H1 (cell line): ENCODE measurements at regions not wholly inside any gene's neighbourhood (a gene's known extent, or its start where the extent isn't known, plus 50 kb on each side); places are given as distances from the start of the nearest gene placed in this dataset.

Experiments used
- CTCF ChIA-PET: fragments of 300-600 bp; sonication (Branson Sonifier 250); formaldehyde crosslinking; loops from one replicate; lab custom pipeline; 2021; ENCODE audit not compliant: partially characterized antibody; lab: Charles Lee
- POLR2A ChIA-PET: fragments of 300-600 bp; sonication (Branson Sonifier 250); formaldehyde crosslinking; loops from one replicate; lab custom pipeline; 2021; ENCODE audit warnings: inconsistent platforms; ENCODE audit not compliant: partially characterized antibody; lab: Charles Lee
- DNase-seq, 2 experiments: peaks; one replicate each; pipeline versions ENCODE4 v3.0.0 to v3.0.0-alpha.2; 2010 to 2022; ENCODE audit warnings: low spot score in 2 of 2, low read depth in 1 of 2, mixed read lengths in 1 of 2
- FAIRE-seq: peaks from 2 replicates; lab custom pipeline; 2011; peaks lifted over from hg19 to GRCh38; lab: Jason Lieb, UNC
- H2AFZ ChIP-seq: 2 replicates; pipeline ENCODE4 v1.8.1; 2012; ENCODE audit warnings: low read length, inconsistent platforms
- H2AK5ac ChIP-seq: 2 replicates; pipeline ENCODE4 v1.6.1; 2013; ENCODE audit warnings: low read depth, low read length
- H2BK120ac ChIP-seq: replicated peaks from 2 replicates; pipeline ENCODE3; 2013; ENCODE audit warnings: low read depth, low read length, inconsistent platforms
- H2BK12ac ChIP-seq: 2 replicates; pipeline ENCODE4 v1.6.1; 2013; ENCODE audit warnings: low read depth, low read length
- H2BK15ac ChIP-seq: 2 replicates; pipeline ENCODE4 v1.6.1; 2013; ENCODE audit warnings: low read length
- H2BK20ac ChIP-seq: 2 replicates; pipeline ENCODE4 v1.6.1; 2013; ENCODE audit warnings: low read length
- H2BK5ac ChIP-seq: 2 replicates; pipeline ENCODE4 v1.6.1; 2013; ENCODE audit warnings: low read depth, low read length
- H3K14ac ChIP-seq: 2 replicates; pipeline ENCODE4 v1.6.1; 2013; ENCODE audit warnings: inconsistent platforms; ENCODE audit not compliant: insufficient read length
- H3K18ac ChIP-seq: 2 replicates; pipeline ENCODE4 v1.6.1; 2013; ENCODE audit warnings: low read length; ENCODE audit errors: extremely low read depth
- H3K23ac ChIP-seq: 2 replicates; pipeline ENCODE4 v1.6.1; 2013; ENCODE audit warnings: inconsistent platforms; ENCODE audit not compliant: insufficient read length
- H3K23me2 ChIP-seq: 2 replicates; pipeline ENCODE4 v1.6.1; 2013; ENCODE audit warnings: low read depth, low read length
- H3K27ac ChIP-seq: 2 replicates; pipeline ENCODE4 v1.6.1; 2011; ENCODE audit warnings: low read depth, low read length, inconsistent platforms
- H3K27me3 ChIP-seq, 4 experiments: replicated peaks in 1 of 4; 1 replicate in 1 of 4; 2 replicates in 3 of 4; pipeline versions ENCODE4 v1.6.1 to v1.8.1; 2011 to 2013; ENCODE audit warnings: low read length in 3 of 4, mild to moderate bottlenecking in 3 of 4, inconsistent platforms in 2 of 4, mixed read lengths in 2 of 4, moderate library complexity in 1 of 4; ENCODE audit not compliant: control insufficient read depth in 3 of 4, insufficient read depth in 3 of 4; ENCODE audit errors: extremely low read depth in 1 of 4
- H3K36me3 ChIP-seq, 4 experiments: 2 replicates each; pipeline versions ENCODE4 v1.6.1 to v1.8.1; 2011 to 2013; ENCODE audit warnings: mild to moderate bottlenecking in 4 of 4, low read length in 3 of 4, moderate library complexity in 2 of 4, control low read depth in 1 of 4, inconsistent platforms in 1 of 4; ENCODE audit not compliant: insufficient read depth in 4 of 4, control insufficient read depth in 2 of 4
- H3K4ac ChIP-seq: replicated peaks from 2 replicates; pipeline ENCODE3; 2013; ENCODE audit warnings: low read length, low read depth, mixed read lengths, inconsistent platforms; ENCODE audit not compliant: insufficient read length
- H3K4me1 ChIP-seq, 4 experiments: replicated peaks in 1 of 4; 1 replicate in 1 of 4; 2 replicates in 3 of 4; pipeline versions ENCODE4 v1.6.1 to v1.8.1; 2011 to 2013; ENCODE audit warnings: low read length in 3 of 4, inconsistent platforms in 2 of 4, mixed read lengths in 1 of 4; ENCODE audit not compliant: insufficient read depth in 4 of 4, control insufficient read depth in 3 of 4
- H3K4me2 ChIP-seq, 2 experiments: 2 replicates each; pipeline versions ENCODE4 v1.6.1 to v1.8.1; 2011 to 2013; ENCODE audit warnings: low read depth in 2 of 2, low read length in 2 of 2, control low read depth in 1 of 2, inconsistent platforms in 1 of 2, mild to moderate bottlenecking in 1 of 2; ENCODE audit not compliant: insufficient read depth in 1 of 2
- H3K4me3 ChIP-seq, 4 experiments: fragments of 200-600, 300-600 bp in 1 of 4; sonication (generic), shearing (Covaris generic), sonication (Bioruptor Twin) in 1 of 4; 2 replicates each; pipeline versions ENCODE4 v1.5.1 to v1.8.1; 2011 to 2016; ENCODE audit warnings: low read length in 4 of 4, low read depth in 3 of 4, control low read depth in 2 of 4, inconsistent platforms in 2 of 4, mild to moderate bottlenecking in 2 of 4, mixed read lengths in 1 of 4, moderate library complexity in 1 of 4; ENCODE audit not compliant: insufficient read depth in 2 of 4; ENCODE audit errors: extremely low read depth in 1 of 4
- H3K56ac ChIP-seq: replicated peaks from 2 replicates; pipeline ENCODE3; 2013; ENCODE audit warnings: low read depth, mild to moderate bottlenecking, mixed read lengths, low read length, inconsistent platforms; ENCODE audit not compliant: insufficient read length
- H3K79me1 ChIP-seq: 2 replicates; pipeline ENCODE4 v1.6.1; 2013; ENCODE audit warnings: low read depth, low read length, control low read depth
- H3K79me2 ChIP-seq, 2 experiments: 2 replicates each; pipeline versions ENCODE4 v1.6.1 to v1.8.1; 2012 to 2013; ENCODE audit warnings: low read length in 2 of 2, mild to moderate bottlenecking in 2 of 2, inconsistent platforms in 1 of 2; ENCODE audit not compliant: insufficient read depth in 2 of 2, control insufficient read depth in 1 of 2
- H3K9ac ChIP-seq, 4 experiments: replicated peaks in 1 of 4; 1 replicate in 1 of 4; 2 replicates in 3 of 4; pipeline versions ENCODE4 v1.6.1 to v1.8.1; 2011 to 2013; ENCODE audit warnings: low read depth in 3 of 4, low read length in 3 of 4, control low read depth in 2 of 4, mild to moderate bottlenecking in 2 of 4, moderate library complexity in 2 of 4, inconsistent platforms in 1 of 4; ENCODE audit errors: extremely low read depth in 1 of 4
- H3K9me3 ChIP-seq, 2 experiments: 2 replicates each; pipeline versions ENCODE4 v1.6.1 to v1.8.1; 2012 to 2013; ENCODE audit warnings: mild to moderate bottlenecking in 2 of 2, moderate library complexity in 2 of 2, control low read depth in 1 of 2, inconsistent platforms in 1 of 2, low read depth in 1 of 2, low read length in 1 of 2, mixed read lengths in 1 of 2; ENCODE audit not compliant: insufficient read depth in 2 of 2
- H4K20me1 ChIP-seq, 2 experiments: replicated peaks in 1 of 2; 2 replicates each; pipeline versions ENCODE3 to v1.8.1; 2011 to 2013; ENCODE audit warnings: inconsistent platforms in 2 of 2, low read length in 2 of 2, mild to moderate bottlenecking in 1 of 2; ENCODE audit not compliant: insufficient read depth in 2 of 2, control insufficient read depth in 1 of 2
- H4K5ac ChIP-seq: 2 replicates; pipeline ENCODE4 v1.6.1; 2013; ENCODE audit warnings: low read length, low read depth, mixed read lengths, inconsistent platforms; ENCODE audit not compliant: insufficient read length
- H4K8ac ChIP-seq: 2 replicates; pipeline ENCODE4 v1.8.0; 2013; ENCODE audit warnings: mild to moderate bottlenecking, moderate library complexity, low read length, inconsistent platforms; ENCODE audit not compliant: insufficient read depth; ENCODE audit errors: extremely low read depth
- H4K91ac ChIP-seq: replicated peaks from 2 replicates; pipeline ENCODE3; 2013; ENCODE audit warnings: low read length, mixed read lengths, inconsistent platforms; ENCODE audit not compliant: insufficient read length
- EP300 ChIP-seq, 2 experiments: IDR thresholded peaks; 1 replicate in 1 of 2; 2 replicates in 1 of 2; pipeline ENCODE4 v1.6.1; 2011 to 2012; ENCODE audit warnings: low read depth in 2 of 2, low read length in 2 of 2, mild to moderate bottlenecking in 2 of 2, borderline replicate concordance in 1 of 2, inconsistent platforms in 1 of 2, moderate library complexity in 1 of 2
- JUN ChIP-seq: IDR thresholded peaks from 2 replicates; pipeline ENCODE4 v1.6.1; 2011; ENCODE audit warnings: low read depth, mild to moderate bottlenecking, improper control_type of control experiment, low read length
- POLR2AphosphoS5 ChIP-seq: IDR thresholded peaks from 2 replicates; pipeline ENCODE4 v1.6.1; 2011; ENCODE audit warnings: low read depth, low read length
- SIX5 ChIP-seq: IDR thresholded peaks from 2 replicates; pipeline ENCODE4 v1.6.1; 2011; ENCODE audit warnings: mild to moderate bottlenecking, low read depth, low read length
- ZNF274 ChIP-seq: IDR thresholded peaks from 2 replicates; pipeline ENCODE4 v1.7.0; 2012; ENCODE audit warnings: low read length, borderline replicate concordance; ENCODE audit errors: extremely low read depth
- WGBS, 2 experiments: shearing (Covaris generic) in 1 of 2; methylation state at CpG; one replicate each; pipeline versions ENCODE4 v1.1.6 to v1.1.7; 2013 to 2015; ENCODE audit warnings: low lambda C conversion rate in 2 of 2, mixed read lengths in 2 of 2, inconsistent platforms in 1 of 2, low coverage in 1 of 2, missing lambda C conversion rate in 1 of 2; ENCODE audit not compliant: insufficient replicate concordance in 2 of 2, insufficient coverage in 1 of 2, insufficient read length in 1 of 2; ENCODE audit errors: extremely low coverage in 1 of 2, missing lambda C conversion rate in 1 of 2; 5-methylcytosine and 5-hydroxymethylcytosine counted together

GRCh38 chr4:128388352-128388630 lies 100.7 kb upstream of the PGRMC2 start:
- no peak overlapping the region for H2BK5ac ChIP-seq
- no peak overlapping the region for H3K9ac ChIP-seq
- no peak overlapping the region for H3K18ac ChIP-seq
- H4K20me1 ChIP-seq = no peaks in the 10 kb centered on the region
- H3K79me2 ChIP-seq = no peaks in the 10 kb centered on the region
- H3K79me1 ChIP-seq = no peaks in the 10 kb centered on the region
- H2BK120ac ChIP-seq = no peak overlapping the region
- H4K91ac ChIP-seq = no peak overlapping the region
- peaks cover 0 to 4% (median 1%) of the 10 kb centered on the region in 4 experiments; a peak in 2 of 7 replicates for H3K4me1 ChIP-seq
- TF ChIP-seq ZNF274 = no peak
- no peak for TF ChIP-seq SIX5
- no peak for TF ChIP-seq POLR2AphosphoS5
- no peak for TF ChIP-seq JUN
- no peak for TF ChIP-seq EP300 (IDR thresholded peaks at IDR 0.05; ENCODE audit: borderline replicate concordance in 1 of 2, low read depth in 2 of 2, low read length in 2 of 2)
- TF ChIP-seq, all 59 proteins: peak for 0
- FAIRE-seq = no peak
- H3K56ac ChIP-seq = no peak overlapping the region
- no peak for DNase-seq
- H3K4me2 ChIP-seq = no peak overlapping the region
- no peak overlapping the region for H3K4ac ChIP-seq
- H4K8ac ChIP-seq = no peak overlapping the region
- H2AFZ ChIP-seq = no peak overlapping the region
- no peak overlapping the region for H2BK20ac ChIP-seq
- no peaks in the 10 kb centered on the region for H3K9me3 ChIP-seq
- H3K27me3 ChIP-seq = no peaks in the 10 kb centered on the region
- no peak overlapping the region for H2BK12ac ChIP-seq
- ChIA-PET CTCF (interaction anchor here (1.1 to 1.5 kb wide), 2 partner anchors 39 to 66 kb away, joined by 3 to 5 read pairs; no protein-coding TSS in a partner anchor), POLR2A (no interaction called here)
- H2BK15ac ChIP-seq = no peak overlapping the region
- no peak overlapping the region for H3K27ac ChIP-seq
- no peak overlapping the region for H3K4me3 ChIP-seq
- 100% methylated on average over 3 of the region's 3 CpGs; no CpG with 5 or more reads in 1 of the 2 experiments for WGBS, 2 experiments
- H3K14ac ChIP-seq = no peak overlapping the region
- no peak overlapping the region for H4K5ac ChIP-seq
- H2AK5ac ChIP-seq = no peak overlapping the region
- H3K23me2 ChIP-seq = no peaks in the 10 kb centered on the region
- H3K36me3 ChIP-seq = no peaks in the 10 kb centered on the region
- no peak overlapping the region for H3K23ac ChIP-seq
